GM08714 (cell line): ENCODE measurements at regions not wholly inside any gene's neighbourhood (a gene's known extent, or its start where the extent isn't known, plus 50 kb on each side); places are given as distances from the start of the nearest gene placed in this dataset.

Experiments used
- H3K4me3 ChIP-seq: fragments of 200-500 bp; sonication (Bioruptor generic); 2 replicates; pipeline ENCODE4 v1.5.1; 2014; ENCODE audit warnings: mild to moderate bottlenecking, low read length, inconsistent platforms
- ZNF274 ChIP-seq: IDR thresholded peaks from 2 replicates; pipeline ENCODE4 v1.6.1; 2012; ENCODE audit warnings: mild to moderate bottlenecking, low read depth, low read length

DNA sequence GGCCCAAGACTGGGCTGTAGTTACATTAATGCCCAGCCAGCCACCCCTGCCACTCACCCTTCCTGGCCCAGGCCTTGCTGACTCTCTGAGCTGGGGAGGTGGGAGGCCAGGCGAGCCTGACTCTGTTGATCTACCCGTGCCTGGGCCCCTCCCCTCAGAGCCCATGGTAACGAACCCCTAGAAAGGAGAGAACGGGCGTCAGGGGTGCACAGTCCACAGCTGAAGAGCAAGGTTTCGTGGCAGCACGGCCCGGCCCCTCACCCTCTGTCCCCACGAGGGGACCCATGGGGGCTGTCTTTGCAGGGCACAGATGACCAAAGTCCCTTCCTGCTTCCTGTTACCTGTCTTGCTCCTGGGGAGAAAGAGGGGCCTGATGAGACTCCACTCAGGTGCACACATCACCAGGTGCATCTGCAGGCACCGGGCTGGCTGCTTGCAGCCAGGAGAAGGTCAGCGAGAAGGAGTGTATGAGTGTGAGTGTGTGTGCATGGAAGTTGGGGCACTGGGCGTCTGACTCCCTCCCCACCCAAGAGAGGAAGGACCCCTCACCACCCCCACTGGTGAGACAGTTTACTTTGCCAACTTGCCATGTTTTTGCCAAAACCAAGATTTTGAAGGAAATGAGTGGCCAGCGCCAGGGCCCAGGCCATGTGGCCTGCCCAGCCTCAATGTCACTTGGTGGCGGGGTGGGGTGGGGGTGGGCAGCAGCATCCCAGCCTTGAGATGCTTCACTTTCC is 359.1 kb downstream of the SEC14L1 start:
- TF ChIP-seq ZNF274 = no peak
- no peak overlapping the region for H3K4me3 ChIP-seq

- H3K4me3 ChIP-seq = no peak overlapping the region
- TF ChIP-seq ZNF274 = no peak
Measured at GRCh38 chr17:77501101-77501566, 360.4 kb downstream of the SEC14L1 start.

GRCh38 chr17:77501751-77502625 is 361.2 kb downstream of the SEC14L1 start:
- no peak for TF ChIP-seq ZNF274
- H3K4me3 ChIP-seq = no peak overlapping the region

- TF ChIP-seq ZNF274 = no peak
- H3K4me3 ChIP-seq = no peak overlapping the region
Measured at GRCh38 chr17:77502626-77503292, 362.0 kb downstream of the SEC14L1 start.

DNA sequence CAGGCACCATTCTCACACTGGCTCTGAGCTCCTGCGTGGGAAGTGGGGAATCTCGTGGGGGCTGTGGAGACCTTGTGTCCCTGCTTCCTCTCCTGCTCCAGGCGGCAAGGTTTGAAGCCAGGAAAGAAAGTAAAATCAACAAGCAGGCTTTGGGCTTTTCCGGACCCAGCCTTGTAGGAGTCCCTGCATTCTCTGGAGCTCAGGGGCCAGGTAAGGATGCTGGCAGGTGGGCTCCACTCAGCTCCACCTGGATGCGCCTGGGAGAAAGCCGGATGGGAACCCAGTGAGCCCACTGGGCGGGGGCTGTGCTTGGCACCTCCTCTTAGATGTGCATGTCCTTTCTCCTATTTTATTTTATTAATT is 362.5 kb downstream of the SEC14L1 start:
- no peak overlapping the region for H3K4me3 ChIP-seq
- no peak for TF ChIP-seq ZNF274

DNA sequence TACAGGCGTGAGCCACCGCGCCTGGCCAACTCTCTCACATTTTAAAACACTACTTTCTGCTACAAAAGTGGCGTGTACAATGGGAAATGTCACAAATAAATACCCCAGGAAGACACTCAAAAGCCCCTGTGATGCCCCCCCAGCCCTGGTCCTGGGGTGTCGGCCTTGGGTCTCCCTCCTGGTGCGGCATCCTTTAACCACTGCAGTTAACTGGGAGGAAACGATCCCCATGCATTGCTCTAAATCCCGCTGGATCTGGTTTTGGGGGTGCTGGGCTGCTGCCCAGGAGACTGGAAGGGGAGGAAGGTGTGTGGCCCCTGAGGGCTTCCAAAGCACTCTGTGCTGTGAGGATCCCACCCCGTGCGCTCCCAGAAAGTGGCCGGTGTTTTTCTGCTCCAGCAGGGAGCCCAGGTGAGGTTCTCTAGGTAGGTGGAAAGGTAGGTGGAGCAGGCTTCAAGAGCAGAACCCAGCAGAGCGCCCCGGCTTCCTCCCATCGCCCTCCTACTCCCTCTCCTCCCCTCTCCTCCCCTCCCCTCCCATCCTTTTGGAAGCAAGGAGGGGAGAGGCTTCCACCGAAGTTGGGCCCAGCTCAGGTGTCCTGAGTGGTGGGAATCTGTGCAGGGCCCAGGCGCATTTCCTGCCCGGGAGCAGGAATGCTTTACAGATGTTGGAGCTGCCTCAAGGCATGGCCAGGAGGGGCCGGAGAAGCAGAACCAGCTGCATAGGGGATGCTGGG is 363.3 kb downstream of the SEC14L1 start:
- H3K4me3 ChIP-seq = no peak overlapping the region
- no peak for TF ChIP-seq ZNF274

- no peak overlapping the region for H3K4me3 ChIP-seq
- no peak for TF ChIP-seq ZNF274
Measured at GRCh38 chr17:77504652-77505155, 363.9 kb downstream of the SEC14L1 start.

DNA sequence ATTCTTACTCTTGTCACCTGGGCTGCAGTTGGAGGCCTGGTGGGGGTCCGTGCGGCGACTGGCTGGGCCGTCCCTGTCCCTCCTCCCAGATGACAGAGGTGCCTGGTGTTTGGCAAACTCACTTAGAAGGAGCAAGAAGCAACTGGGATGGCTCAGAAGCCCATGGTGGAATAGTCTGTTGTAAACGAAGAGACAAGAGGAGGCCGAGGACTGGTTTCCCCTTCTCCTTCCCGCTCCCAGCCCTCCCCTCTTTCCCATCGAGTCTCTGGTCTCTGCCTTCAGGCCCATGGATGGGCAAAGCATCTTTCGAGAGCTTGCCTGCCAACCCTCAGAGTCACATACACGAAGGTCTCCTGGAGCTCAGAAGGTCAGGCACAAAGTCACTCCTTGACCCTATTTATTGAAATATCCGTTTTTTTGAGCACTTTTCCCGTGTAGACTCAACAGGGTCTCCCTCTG is 364.4 kb downstream of the SEC14L1 start:
- H3K4me3 ChIP-seq = no peak overlapping the region
- TF ChIP-seq ZNF274 = no peak

- no peak overlapping the region for H3K4me3 ChIP-seq
Measured at GRCh38 chr17:77506371-77506991, 365.7 kb downstream of the SEC14L1 start.

GRCh38 chr17:77507111-77507885 is 366.5 kb downstream of the SEC14L1 start:
- no peak for TF ChIP-seq ZNF274
- no peak overlapping the region for H3K4me3 ChIP-seq

More at GRCh38 chr17:77506371-77506991, 365.7 kb downstream of the SEC14L1 start:
- TF ChIP-seq ZNF274 = no peak

GRCh38 chr17:77508047-77508715 is 367.4 kb downstream of the SEC14L1 start:
- TF ChIP-seq ZNF274 = no peak
- no peak overlapping the region for H3K4me3 ChIP-seq

DNA sequence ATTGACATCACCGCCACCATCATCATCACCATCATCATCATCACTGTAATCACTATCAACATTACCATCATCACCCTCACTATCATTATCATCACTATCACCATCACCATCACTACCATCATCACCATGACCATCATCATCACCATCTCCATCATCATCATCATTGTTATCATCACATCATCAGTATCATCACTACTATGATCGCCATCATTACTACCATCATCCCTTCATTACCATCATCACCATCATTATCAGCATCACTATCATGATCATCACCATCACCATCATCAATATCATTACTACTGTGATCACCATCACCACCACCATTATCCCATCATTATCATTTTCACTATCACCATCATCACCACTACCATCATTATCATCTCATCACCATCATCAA is 368.3 kb downstream of the SEC14L1 start:
- no peak for TF ChIP-seq ZNF274
- no peak overlapping the region for H3K4me3 ChIP-seq
